ENCODE measurements at regions not wholly inside any gene's neighbourhood (a gene's known extent, or its start where the extent isn't known, plus 50 kb on each side); places are given as distances from the start of the nearest gene placed in this dataset.

GRCh38 chr13:111908981-111909380, 158.0 kb upstream of the SOX1 start:
- peak; percentile 26 for DNase-seq (ENCODE audit: low spot score)
- H3K27me3 ChIP-seq (ENCODE audit: control insufficient read depth in 4 of 4, insufficient read depth in 4 of 4, low read length in 3 of 4) = peaks cover 0 to 8% (median 0%) of the 10 kb centered on the region in 4 donors
- no peaks in the 10 kb centered on the region for H3K9me3 ChIP-seq (ENCODE audit: control insufficient read depth in 4 of 4, low read length in 3 of 4)
- no peaks in the 10 kb centered on the region for H3K36me3 ChIP-seq (ENCODE audit: control insufficient read depth in 4 of 4, insufficient read depth in 3 of 4, low read depth in 1 of 4, low read length in 3 of 4)
- TF ChIP-seq ZBTB33 (IDR thresholded peaks at IDR 0.05) = no peak
- no peak for TF ChIP-seq ATF3 (IDR thresholded peaks at IDR 0.05)
- H3K4me3 ChIP-seq (ENCODE audit: low read depth in 1 of 3, low read length in 3 of 3) = no peak overlapping the region
- H3K27ac ChIP-seq (ENCODE audit: low read depth in 1 of 2, low read length in 2 of 2) = no peak overlapping the region
- 89% methylated on average over 8 of the region's 8 CpGs for WGBS
- H3K9ac ChIP-seq (ENCODE audit: low read depth in 1 of 2, low read length in 2 of 2) = no peak overlapping the region
- H3K4me1 ChIP-seq (ENCODE audit: control insufficient read depth in 4 of 4, insufficient read depth in 4 of 4, low read length in 3 of 4) = no peaks in the 10 kb centered on the region

- Histone ChIP-seq H3K9ac (ENCODE audit: low read depth in 1 of 2, low read length in 2 of 2) (no peak overlapping the region), H3K27me3 (ENCODE audit: control insufficient read depth in 4 of 4, insufficient read depth in 4 of 4, low read length in 3 of 4) (peaks cover 0 to 8% (median 0%) of the 10 kb centered on the region in 4 donors), H3K36me3 (ENCODE audit: control insufficient read depth in 4 of 4, insufficient read depth in 3 of 4, low read depth in 1 of 4, low read length in 3 of 4) (no peaks in the 10 kb centered on the region), H3K27ac (ENCODE audit: low read depth in 1 of 2, low read length in 2 of 2) (no peak overlapping the region), H3K4me1 (ENCODE audit: control insufficient read depth in 4 of 4, insufficient read depth in 4 of 4, low read length in 3 of 4) (no peaks in the 10 kb centered on the region), H3K4me3 (ENCODE audit: low read depth in 1 of 3, low read length in 3 of 3) (no peak overlapping the region), H3K9me3 (ENCODE audit: control insufficient read depth in 4 of 4, low read length in 3 of 4) (no peaks in the 10 kb centered on the region)
- TF ChIP-seq CTCF (IDR thresholded peaks at IDR 0.05; ENCODE audit: low read depth, low read length, missing input control) = no peak
- DNase-seq (ENCODE audit: low spot score) = peak; percentile 10
- 83% methylated on average over 12 of the region's 12 CpGs for WGBS
These were observed 157.4 kb upstream of the SOX1 start for GRCh38 chr13:111909501-111909900.

GRCh38 chr13:111909971-111910671, 156.8 kb upstream of the SOX1 start:
- Histone ChIP-seq H3K36me3 (ENCODE audit: control insufficient read depth in 4 of 4, insufficient read depth in 3 of 4, low read depth in 1 of 4, low read length in 3 of 4) (no peaks in the 10 kb centered on the region), H3K9ac (ENCODE audit: low read depth in 1 of 2, low read length in 2 of 2) (no peak overlapping the region), H3K4me1 (ENCODE audit: control insufficient read depth in 4 of 4, insufficient read depth in 4 of 4, low read length in 3 of 4) (no peaks in the 10 kb centered on the region), H3K27me3 (ENCODE audit: control insufficient read depth in 4 of 4, insufficient read depth in 4 of 4, low read length in 3 of 4) (peaks cover 0 to 8% (median 0%) of the 10 kb centered on the region in 4 donors), H3K27ac (ENCODE audit: low read depth in 1 of 2, low read length in 2 of 2) (no peak overlapping the region), H3K9me3 (ENCODE audit: control insufficient read depth in 4 of 4, low read length in 3 of 4) (no peaks in the 10 kb centered on the region), H3K4me3 (ENCODE audit: low read depth in 1 of 3, low read length in 3 of 3) (no peak overlapping the region)
- TF ChIP-seq YY1 (IDR thresholded peaks at IDR 0.05) (no peak), REST (IDR thresholded peaks at IDR 0.05) (no peak), SP1 (IDR thresholded peaks at IDR 0.05) (no peak), CTCF (IDR thresholded peaks at IDR 0.05; ENCODE audit: low read depth, low read length, missing input control) (no peak), GABPA (IDR thresholded peaks at IDR 0.05 in 1 of 2, conservative IDR thresholded peaks at IDR 0.05 in 1 of 2) (no peak), HNF4G (IDR thresholded peaks at IDR 0.05) (no peak), RXRA (IDR thresholded peaks at IDR 0.05) (no peak), RAD21 (IDR thresholded peaks at IDR 0.05) (no peak), NR2F2 (IDR thresholded peaks at IDR 0.05) (no peak), JUND (IDR thresholded peaks at IDR 0.05) (no peak), TAF1 (conservative IDR thresholded peaks at IDR 0.05) (no peak), FOXA2 (IDR thresholded peaks at IDR 0.05) (no peak), ATF3 (IDR thresholded peaks at IDR 0.05) (no peak), MAX (IDR thresholded peaks at IDR 0.05) (no peak), EGR1 (IDR thresholded peaks at IDR 0.05; ENCODE audit: low read depth in 2 of 2) (no peak)
- 88% methylated on average over 16 of the region's 16 CpGs for WGBS
- DNase-seq (ENCODE audit: low spot score) = peak; percentile 17

Measured in liver (tissue), 8 donors.